Gastrocnemius medialis (tissue), 4 donors: ENCODE measurements at regions not wholly inside any gene's neighbourhood (a gene's known extent, or its start where the extent isn't known, plus 50 kb on each side); places are given as distances from the start of the nearest gene placed in this dataset.

ENCODE experiments used
- ATAC-seq, 2 donors: fragments of 150-250 bp; one replicate each; pipeline ENCODE4 v1.9.1; 2016
- DNase-seq, 2 donors: peaks; one replicate each; pipeline ENCODE4 v3.0.0-alpha.2; 2019
- H3K27ac ChIP-seq, 4 donors: fragments of 200-600 bp; sonication (generic); 1 replicate in 1 of 4; 2 replicates in 3 of 4; pipeline ENCODE4 v1.5.1; 2016 to 2018; ENCODE audit warnings: mild to moderate bottlenecking in 2 of 4, moderate library complexity in 1 of 4
- H3K27me3 ChIP-seq, 3 donors: fragments of 200-600 bp; sonication (generic) in 2 of 3; 1 replicate in 1 of 3; 2 replicates in 2 of 3; pipeline versions ENCODE4 v1.5.1 to v1.6.0; 2016 to 2019; ENCODE audit warnings: mild to moderate bottlenecking in 1 of 3, moderate library complexity in 1 of 3
- H3K36me3 ChIP-seq, 2 donors: fragments of 200-600 bp; sonication (generic) in 1 of 2; one replicate each; pipeline ENCODE4 v1.5.1; 2017 to 2018
- H3K4me1 ChIP-seq, 2 donors: fragments of 200-600 bp; sonication (generic) in 1 of 2; one replicate each; pipeline ENCODE4 v1.5.1; 2016 to 2017; ENCODE audit warnings: mild to moderate bottlenecking in 2 of 2
- H3K4me3 ChIP-seq, 4 donors: fragments of 200-600 bp; sonication (generic) in 3 of 4; 1 replicate in 1 of 4; 2 replicates in 3 of 4; pipeline ENCODE4 v1.5.1; 2016 to 2019; ENCODE audit warnings: mild to moderate bottlenecking in 2 of 4
- H3K9me3 ChIP-seq, 3 donors: fragments of 200-600 bp; sonication (generic) in 2 of 3; 1 replicate in 1 of 3; 2 replicates in 2 of 3; pipeline ENCODE4 v1.5.1; 2016 to 2019
- POLR2A ChIP-seq, 2 donors: fragments of 450-650 bp; IDR thresholded peaks; one replicate each; pipeline ENCODE4 v1.6.1; 2017; ENCODE audit warnings: antibody characterized with exemption in 2 of 2, mild to moderate bottlenecking in 2 of 2, moderate library complexity in 2 of 2
- in situ Hi-C, 4 donors: fragments of 200-750 bp; cut with MboI; loops; one replicate each; pipeline versions ENCODE4 v1.15.0 to v1.8.0; 2017; ENCODE audit warnings: low sequenced_read_pairs in 4 of 4
- intact Hi-C: fragments of 100-400 bp; cut with DNase I; formaldehyde crosslinking; loops from one replicate; pipeline ENCODE4 v1.15.1; 2023; ENCODE audit warnings: low total_unique reads
- TF ChIP-seq, protein P1 (sequence below), 5 experiments: fragments of 450-650 bp in 3 of 5; fragments of 200-600 bp in 2 of 5; sonication (generic) in 2 of 5; IDR thresholded peaks in 4 of 5; conservative IDR thresholded peaks in 1 of 5; 1 replicate in 4 of 5; 2 replicates in 1 of 5; pipeline ENCODE4 v1.5.1; 2016 to 2019; ENCODE audit warnings: antibody characterized with exemption in 5 of 5, mild to moderate bottlenecking in 3 of 5, moderate library complexity in 3 of 5

DNA sequence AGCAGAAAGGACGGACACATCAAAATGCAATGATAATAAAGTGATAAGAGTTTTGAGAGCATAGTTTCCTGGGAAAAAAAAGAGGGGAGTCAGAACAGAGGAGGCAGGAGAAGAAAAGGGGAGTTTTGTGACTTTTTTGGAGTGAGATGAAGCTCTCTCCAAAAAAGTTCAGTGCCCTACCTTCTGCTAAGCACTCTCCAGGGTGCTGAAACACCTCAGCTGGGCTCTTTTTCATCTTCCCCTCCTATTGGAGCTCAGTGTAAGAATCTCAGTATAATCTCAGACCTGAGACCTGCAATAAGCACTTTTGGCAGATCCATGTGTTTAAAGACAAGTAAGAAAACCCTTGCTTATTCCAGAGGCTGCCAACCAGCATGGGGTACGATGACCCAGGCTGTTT, 58.9 kb upstream of the SRRM4 start:
- in situ Hi-C loops: no loop called here
- intact Hi-C loops: no loop called here
- no peak for DNase-seq
- Histone ChIP-seq H3K27me3 (peaks cover 0 to 2% (median 0%) of the 10 kb centered on the region in 3 donors), H3K27ac (no peak overlapping the region), H3K9me3 (no peaks in the 10 kb centered on the region), H3K36me3 (no peaks in the 10 kb centered on the region), H3K4me1 (no peaks in the 10 kb centered on the region), H3K4me3 (no peak overlapping the region)
- ATAC-seq: no peak
- TF ChIP-seq POLR2A (IDR thresholded peaks at IDR 0.05): no peak
- TF ChIP-seq, protein P1, sequence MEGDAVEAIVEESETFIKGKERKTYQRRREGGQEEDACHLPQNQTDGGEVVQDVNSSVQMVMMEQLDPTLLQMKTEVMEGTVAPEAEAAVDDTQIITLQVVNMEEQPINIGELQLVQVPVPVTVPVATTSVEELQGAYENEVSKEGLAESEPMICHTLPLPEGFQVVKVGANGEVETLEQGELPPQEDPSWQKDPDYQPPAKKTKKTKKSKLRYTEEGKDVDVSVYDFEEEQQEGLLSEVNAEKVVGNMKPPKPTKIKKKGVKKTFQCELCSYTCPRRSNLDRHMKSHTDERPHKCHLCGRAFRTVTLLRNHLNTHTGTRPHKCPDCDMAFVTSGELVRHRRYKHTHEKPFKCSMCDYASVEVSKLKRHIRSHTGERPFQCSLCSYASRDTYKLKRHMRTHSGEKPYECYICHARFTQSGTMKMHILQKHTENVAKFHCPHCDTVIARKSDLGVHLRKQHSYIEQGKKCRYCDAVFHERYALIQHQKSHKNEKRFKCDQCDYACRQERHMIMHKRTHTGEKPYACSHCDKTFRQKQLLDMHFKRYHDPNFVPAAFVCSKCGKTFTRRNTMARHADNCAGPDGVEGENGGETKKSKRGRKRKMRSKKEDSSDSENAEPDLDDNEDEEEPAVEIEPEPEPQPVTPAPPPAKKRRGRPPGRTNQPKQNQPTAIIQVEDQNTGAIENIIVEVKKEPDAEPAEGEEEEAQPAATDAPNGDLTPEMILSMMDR (IDR thresholded peaks at IDR 0.05 in 4 of 5, conservative IDR thresholded peaks at IDR 0.05 in 1 of 5): no peak

DNA sequence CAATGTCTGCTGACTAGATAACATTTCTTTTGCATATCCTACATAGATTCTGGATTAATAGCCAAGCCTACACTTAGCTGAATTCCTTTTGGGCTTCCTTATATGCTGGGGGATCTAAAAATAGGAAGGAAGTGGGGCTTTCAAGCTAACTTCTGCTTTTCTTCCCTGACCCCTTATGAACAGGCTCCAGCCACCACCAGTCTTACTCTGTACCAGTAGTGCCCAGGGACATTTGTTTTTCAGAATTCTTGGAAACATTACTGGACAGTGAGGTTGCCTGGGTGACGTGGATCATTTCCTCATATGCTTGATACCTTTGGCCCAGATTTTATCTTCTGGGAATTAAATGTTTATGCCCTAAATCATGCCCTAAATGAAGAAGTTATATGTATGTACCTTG, 55.9 kb upstream of the SRRM4 start:
- Histone ChIP-seq H3K4me1 (no peaks in the 10 kb centered on the region), H3K27me3 (peaks cover 0 to 2% (median 0%) of the 10 kb centered on the region in 3 donors), H3K4me3 (no peak overlapping the region), H3K36me3 (no peaks in the 10 kb centered on the region), H3K27ac (no peak overlapping the region), H3K9me3 (no peaks in the 10 kb centered on the region)
- intact Hi-C loops (no loop called here), in situ Hi-C loops (no loop called here)
- no peak for DNase-seq
- no peak for TF ChIP-seq POLR2A (IDR thresholded peaks at IDR 0.05)
- TF ChIP-seq, protein P1 (IDR thresholded peaks at IDR 0.05 in 4 of 5, conservative IDR thresholded peaks at IDR 0.05 in 1 of 5): no peak
- ATAC-seq: peak in 1 of 2 donors; percentile 30

DNA sequence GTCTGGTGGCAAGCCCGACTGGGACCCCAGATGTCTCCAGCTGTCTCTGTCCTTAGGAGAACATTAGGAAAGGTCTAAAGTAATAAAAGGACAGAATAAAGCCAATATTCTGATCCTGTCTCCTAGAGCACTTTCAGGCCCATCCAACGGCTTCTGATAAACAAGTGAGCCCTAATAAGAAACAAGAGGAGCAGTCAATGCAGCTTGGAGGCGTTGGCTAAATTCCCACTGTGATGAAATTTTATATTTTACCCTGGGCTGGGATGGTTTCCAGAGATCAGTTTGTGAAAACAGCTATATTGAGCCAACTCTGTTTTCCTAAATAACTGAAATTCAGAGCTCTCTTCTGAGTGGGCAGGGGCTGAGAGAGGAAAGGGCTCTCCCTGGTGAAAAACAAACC, 55.5 kb upstream of the SRRM4 start:
- no peak overlapping the region for H3K27ac ChIP-seq
- no peak overlapping the region for H3K4me3 ChIP-seq
- peak in 1 of 2 donors; percentile 45 for ATAC-seq
- DNase-seq: peak in 1 of 2 donors; percentile 11
- H3K4me1 ChIP-seq: no peaks in the 10 kb centered on the region
- no peaks in the 10 kb centered on the region for H3K9me3 ChIP-seq
- TF ChIP-seq, protein P1 (IDR thresholded peaks at IDR 0.05 in 4 of 5, conservative IDR thresholded peaks at IDR 0.05 in 1 of 5): no peak
- no peak for TF ChIP-seq POLR2A (IDR thresholded peaks at IDR 0.05)
- intact Hi-C loops: no loop called here
- in situ Hi-C loops: no loop called here
- H3K27me3 ChIP-seq: peaks cover 0 to 2% (median 0%) of the 10 kb centered on the region in 3 donors
- H3K36me3 ChIP-seq: no peaks in the 10 kb centered on the region
